H1 (cell line): ENCODE measurements at regions not wholly inside any gene's neighbourhood (a gene's known extent, or its start where the extent isn't known, plus 50 kb on each side); places are given as distances from the start of the nearest gene placed in this dataset.

Experiments used
- CHD7 ChIP-seq: fragments of 300-600 bp; sonication (generic); IDR thresholded peaks from 2 replicates; pipeline ENCODE4 v1.7.1; 2012; ENCODE audit warnings: low read length, moderate library complexity, mild to moderate bottlenecking, inconsistent platforms; ENCODE audit not compliant: insufficient replicate concordance
- EGR1 ChIP-seq: IDR thresholded peaks from 2 replicates; pipeline ENCODE4 v1.6.1; 2011; ENCODE audit warnings: low read depth, low read length, borderline replicate concordance
- EZH2 ChIP-seq: fragments of 200-600 bp; sonication (generic); IDR thresholded peaks from 2 replicates; pipeline ENCODE4 v1.7.1; 2012; ENCODE audit warnings: low read depth, mild to moderate bottlenecking, moderate library complexity, low read length, inconsistent platforms; ENCODE audit not compliant: severe bottlenecking
- SP1 ChIP-seq: IDR thresholded peaks from 2 replicates; pipeline ENCODE4 v1.6.1; 2011; ENCODE audit warnings: low read depth, low read length
- SP4 ChIP-seq: IDR thresholded peaks from 2 replicates; pipeline ENCODE4 v1.6.1; 2012; ENCODE audit warnings: low read length, inconsistent platforms
- TBP ChIP-seq: IDR thresholded peaks from 2 replicates; pipeline ENCODE4 v1.6.1; 2011; ENCODE audit warnings: low read depth, low read length, improper control_type of control experiment
- ZNF274 ChIP-seq: IDR thresholded peaks from 2 replicates; pipeline ENCODE4 v1.7.0; 2012; ENCODE audit warnings: low read length, borderline replicate concordance; ENCODE audit errors: extremely low read depth

DNA sequence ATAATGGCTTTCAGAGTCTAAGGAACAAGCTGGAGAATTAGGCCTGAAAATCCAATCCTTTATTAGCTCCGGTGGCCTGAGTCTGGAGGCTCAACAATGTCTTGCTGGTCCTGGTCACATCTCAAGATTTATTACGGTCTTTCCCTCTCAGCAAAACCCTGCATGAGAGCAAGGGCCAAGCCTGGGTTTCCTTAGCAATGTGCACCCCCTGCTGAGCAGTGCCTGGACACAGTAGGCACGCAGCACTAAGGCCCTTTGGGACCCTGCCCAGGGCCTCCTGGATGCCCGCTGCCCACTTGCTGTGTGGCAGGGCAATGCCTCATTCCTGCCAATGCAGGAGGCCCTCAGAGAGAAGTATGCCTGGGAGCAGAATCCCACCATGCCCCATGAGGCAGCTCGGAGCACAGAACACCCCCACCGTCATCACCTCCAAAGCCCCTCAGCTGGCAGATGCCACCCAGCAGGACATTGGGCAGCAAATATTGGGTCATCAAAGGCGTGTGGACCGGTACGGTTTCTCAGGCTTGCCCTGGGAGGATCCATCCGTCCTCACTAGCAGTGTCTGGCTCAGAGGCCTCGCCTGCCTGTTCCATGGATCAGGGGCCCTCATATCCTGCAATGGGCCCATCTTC lies 156.4 kb downstream of the OAT start (continued):
- no peak for TF ChIP-seq CHD7
- no peak for TF ChIP-seq SP4
- no peak for TF ChIP-seq SP1
- no peak for TF ChIP-seq ZNF274
- TF ChIP-seq EGR1, result no peak
- TF ChIP-seq EZH2, result no peak
- TF ChIP-seq TBP, result no peak
- TF ChIP-seq, all 59 proteins: peak for 0
